LNCaP clone FGC (cell line): ENCODE measurements at regions not wholly inside any gene's neighbourhood (a gene's known extent, or its start where the extent isn't known, plus 50 kb on each side); places are given as distances from the start of the nearest gene placed in this dataset.

Source experiments
- DNase-seq: peaks from one replicate; pipeline ENCODE4 v3.0.0-alpha.2; 2011; ENCODE audit warnings: low read depth
- H3K4me3 ChIP-seq: 2 replicates; pipeline ENCODE4 v1.5.1; 2011; ENCODE audit warnings: mild to moderate bottlenecking, low read depth, low read length, control low read depth
- CTCF ChIP-seq: IDR thresholded peaks from 2 replicates; pipeline ENCODE4 v1.5.1; 2012; ENCODE audit warnings: mild to moderate bottlenecking; ENCODE audit not compliant: control insufficient read depth, insufficient read depth; ENCODE audit errors: extremely low read depth

GRCh38 chr1:55416164-55416842 is 201.1 kb upstream of the USP24 start:
- H3K4me3 ChIP-seq, result no peak overlapping the region
- DNase-seq, result no peak
- no peak for TF ChIP-seq CTCF

- TF ChIP-seq CTCF, result no peak
- no peak for DNase-seq
These were observed 198.1 kb upstream of the USP24 start for GRCh38 chr1:55413286-55413685.

GRCh38 chr1:55412060-55412459 is 196.9 kb upstream of the USP24 start:
- no peak for DNase-seq
- TF ChIP-seq CTCF, result no peak
- no peak overlapping the region for H3K4me3 ChIP-seq

More at GRCh38 chr1:55413286-55413685, 198.1 kb upstream of the USP24 start:
- H3K4me3 ChIP-seq, result no peak overlapping the region

GRCh38 chr1:55402671-55403464 is 187.7 kb upstream of the USP24 start:
- TF ChIP-seq CTCF, result no peak
- no peak overlapping the region for H3K4me3 ChIP-seq
- DNase-seq, result no peak

GRCh38 chr1:55402142-55402541 is 187.0 kb upstream of the USP24 start:
- no peak overlapping the region for H3K4me3 ChIP-seq
- no peak for DNase-seq
- TF ChIP-seq CTCF, result no peak

- H3K4me3 ChIP-seq, result no peak overlapping the region
- TF ChIP-seq CTCF, result no peak
- DNase-seq, result no peak
These were observed 185.3 kb upstream of the USP24 start for GRCh38 chr1:55400508-55400907.

- H3K4me3 ChIP-seq, result no peak overlapping the region
- no peak for TF ChIP-seq CTCF
- no peak for DNase-seq
These were observed 184.2 kb upstream of the USP24 start for GRCh38 chr1:55399346-55399745.
